ENCODE measurements at regions not wholly inside any gene's neighbourhood (a gene's known extent, or its start where the extent isn't known, plus 50 kb on each side); places are given as distances from the start of the nearest gene placed in this dataset.

DNA sequence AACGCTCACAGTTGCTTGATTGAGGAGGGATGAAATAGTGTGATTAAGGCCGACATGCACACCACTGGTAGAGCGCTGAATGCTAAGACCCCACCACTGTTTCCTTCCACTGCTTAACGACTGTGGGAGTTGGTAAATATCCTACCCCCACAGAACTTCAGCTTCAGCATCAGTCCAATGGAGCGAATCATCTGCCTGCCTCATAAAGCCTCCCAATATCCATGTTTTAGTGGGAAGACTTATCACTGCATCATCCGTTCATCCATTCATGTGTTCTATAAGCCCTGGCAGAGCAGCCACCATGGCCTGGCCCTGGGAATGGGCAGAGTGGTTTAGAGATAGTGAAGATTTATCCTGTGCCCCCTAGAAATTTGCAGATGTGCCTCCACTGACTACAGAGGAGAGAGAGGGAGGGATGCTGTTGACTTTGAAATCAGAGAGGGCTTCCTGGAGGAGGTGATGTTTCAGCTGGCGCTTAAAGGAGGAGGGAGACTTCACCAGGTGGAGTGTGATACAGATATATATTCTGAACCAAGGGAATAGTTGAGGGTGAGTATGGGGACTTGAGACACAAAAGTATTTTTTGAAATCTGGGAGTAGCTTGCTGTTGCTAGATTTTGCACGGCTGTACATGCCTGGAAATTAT, 71.9 kb upstream of the STX18 start:
- in situ Hi-C loops (cut with HindIII; ENCODE audit: low sequenced_read_pairs) = no loop called here
- TF ChIP-seq, protein P1, sequence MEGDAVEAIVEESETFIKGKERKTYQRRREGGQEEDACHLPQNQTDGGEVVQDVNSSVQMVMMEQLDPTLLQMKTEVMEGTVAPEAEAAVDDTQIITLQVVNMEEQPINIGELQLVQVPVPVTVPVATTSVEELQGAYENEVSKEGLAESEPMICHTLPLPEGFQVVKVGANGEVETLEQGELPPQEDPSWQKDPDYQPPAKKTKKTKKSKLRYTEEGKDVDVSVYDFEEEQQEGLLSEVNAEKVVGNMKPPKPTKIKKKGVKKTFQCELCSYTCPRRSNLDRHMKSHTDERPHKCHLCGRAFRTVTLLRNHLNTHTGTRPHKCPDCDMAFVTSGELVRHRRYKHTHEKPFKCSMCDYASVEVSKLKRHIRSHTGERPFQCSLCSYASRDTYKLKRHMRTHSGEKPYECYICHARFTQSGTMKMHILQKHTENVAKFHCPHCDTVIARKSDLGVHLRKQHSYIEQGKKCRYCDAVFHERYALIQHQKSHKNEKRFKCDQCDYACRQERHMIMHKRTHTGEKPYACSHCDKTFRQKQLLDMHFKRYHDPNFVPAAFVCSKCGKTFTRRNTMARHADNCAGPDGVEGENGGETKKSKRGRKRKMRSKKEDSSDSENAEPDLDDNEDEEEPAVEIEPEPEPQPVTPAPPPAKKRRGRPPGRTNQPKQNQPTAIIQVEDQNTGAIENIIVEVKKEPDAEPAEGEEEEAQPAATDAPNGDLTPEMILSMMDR (IDR thresholded peaks at IDR 0.05; ENCODE audit: low read depth, low read length) = no peak
- H3K4me3 ChIP-seq (ENCODE audit: low read depth, low read length) = no peak overlapping the region
- DNase-seq (ENCODE audit: low read depth, low spot score) = no peak

DNA sequence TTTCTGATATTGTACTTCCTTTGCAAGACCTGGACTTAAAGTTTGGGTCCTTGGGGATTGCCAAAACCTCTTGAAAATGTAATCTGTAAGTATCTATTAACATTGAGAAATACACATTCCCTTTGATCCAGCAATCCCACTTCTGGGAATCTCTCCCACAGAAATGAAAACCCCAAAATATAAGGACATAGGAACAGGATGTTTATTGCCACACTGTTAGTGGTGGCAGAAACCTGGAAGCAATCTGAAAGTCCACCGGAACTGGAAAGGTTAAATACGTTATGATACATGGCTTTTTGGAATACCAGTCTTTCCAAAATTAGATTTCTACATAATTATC, 71.2 kb upstream of the STX18 start:
- TF ChIP-seq, protein P1 (IDR thresholded peaks at IDR 0.05; ENCODE audit: low read depth, low read length) = no peak
- in situ Hi-C loops (cut with HindIII; ENCODE audit: low sequenced_read_pairs) = no loop called here
- H3K4me3 ChIP-seq (ENCODE audit: low read depth, low read length) = no peak overlapping the region
- DNase-seq (ENCODE audit: low read depth, low spot score) = no peak

DNA sequence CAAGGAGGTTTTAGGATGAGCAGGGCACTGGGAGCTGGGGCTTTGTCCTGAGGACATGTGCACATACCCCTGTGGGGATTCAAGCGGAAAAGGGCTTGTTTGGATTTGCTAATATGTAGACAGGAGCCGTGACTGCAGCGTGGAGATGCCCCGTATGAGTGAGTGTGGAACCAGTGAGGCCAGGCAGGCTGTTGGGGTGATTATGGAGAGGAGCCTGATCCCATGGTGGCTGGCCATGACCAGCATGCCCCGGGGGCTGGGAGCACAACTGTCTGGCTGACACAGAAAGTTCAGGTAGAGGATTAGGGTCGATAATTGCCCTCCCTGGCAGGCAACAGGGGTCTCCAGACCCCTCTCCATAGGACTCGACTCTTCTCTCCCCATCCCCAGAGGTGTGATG, 68.8 kb upstream of the STX18 start:
- no peak overlapping the region for H3K4me3 ChIP-seq (ENCODE audit: low read depth, low read length)
- TF ChIP-seq, protein P1 (IDR thresholded peaks at IDR 0.05; ENCODE audit: low read depth, low read length) = no peak
- in situ Hi-C loops (cut with HindIII; ENCODE audit: low sequenced_read_pairs) = no loop called here
- DNase-seq (ENCODE audit: low read depth, low spot score) = no peak

DNA sequence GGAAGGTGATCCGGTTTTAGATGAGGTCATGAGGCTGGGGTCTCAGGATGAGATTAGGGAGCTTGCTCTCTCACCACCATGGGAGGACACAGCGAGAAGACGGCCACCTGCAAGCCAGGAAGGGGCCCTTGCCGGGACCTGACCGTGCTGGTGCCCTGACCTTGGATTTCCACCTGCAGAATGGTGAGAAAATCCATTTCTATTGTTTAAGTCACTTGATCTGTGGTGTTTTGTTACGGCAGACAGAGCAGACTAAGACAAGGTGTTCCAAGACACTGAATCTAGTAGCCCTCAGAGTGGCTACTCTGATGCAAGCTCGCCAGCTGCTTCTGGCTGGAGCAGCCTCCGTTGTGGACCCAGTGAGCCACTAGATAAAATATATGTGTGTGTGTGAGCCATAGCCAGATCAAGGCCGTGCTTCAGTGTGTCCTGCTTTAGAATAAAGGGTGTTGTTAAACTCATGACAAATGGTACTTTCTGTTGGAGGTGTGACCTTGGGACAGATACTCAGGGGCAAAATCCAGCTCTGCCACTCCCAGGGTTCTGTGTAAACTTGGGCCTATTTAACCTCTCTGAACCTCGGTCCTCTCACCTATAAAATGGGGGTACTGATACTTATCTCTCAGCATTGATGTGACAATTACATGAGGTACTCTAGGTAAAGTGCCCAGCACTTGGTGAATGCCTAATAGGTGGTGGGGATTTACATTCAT, 67.9 kb upstream of the STX18 start:
- TF ChIP-seq, protein P1 (IDR thresholded peaks at IDR 0.05; ENCODE audit: low read depth, low read length) = no peak
- no peak overlapping the region for H3K4me3 ChIP-seq (ENCODE audit: low read depth, low read length)
- DNase-seq (ENCODE audit: low read depth, low spot score) = no peak
- in situ Hi-C loops (cut with HindIII; ENCODE audit: low sequenced_read_pairs) = no loop called here

DNA sequence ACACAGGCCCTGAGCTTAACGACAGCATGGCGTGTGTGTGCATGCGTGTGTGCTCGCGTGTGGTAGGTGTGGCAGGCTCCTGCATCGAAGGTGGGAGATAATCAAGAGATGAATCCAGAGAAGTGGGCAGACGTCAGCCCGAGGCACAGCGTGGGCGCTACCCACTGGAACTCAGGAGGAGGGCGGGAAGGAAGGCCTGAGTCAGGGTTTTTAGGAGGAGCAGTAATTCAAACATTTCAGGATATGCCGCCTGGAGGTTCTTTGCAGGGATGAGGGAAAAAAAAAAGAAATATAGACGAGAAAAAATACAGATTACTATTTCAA, 66.3 kb upstream of the STX18 start:
- no peak overlapping the region for H3K4me3 ChIP-seq (ENCODE audit: low read depth, low read length)
- TF ChIP-seq, protein P1 (IDR thresholded peaks at IDR 0.05; ENCODE audit: low read depth, low read length) = no peak
- in situ Hi-C loops (cut with HindIII; ENCODE audit: low sequenced_read_pairs) = no loop called here
- no peak for DNase-seq (ENCODE audit: low read depth, low spot score)

DNA sequence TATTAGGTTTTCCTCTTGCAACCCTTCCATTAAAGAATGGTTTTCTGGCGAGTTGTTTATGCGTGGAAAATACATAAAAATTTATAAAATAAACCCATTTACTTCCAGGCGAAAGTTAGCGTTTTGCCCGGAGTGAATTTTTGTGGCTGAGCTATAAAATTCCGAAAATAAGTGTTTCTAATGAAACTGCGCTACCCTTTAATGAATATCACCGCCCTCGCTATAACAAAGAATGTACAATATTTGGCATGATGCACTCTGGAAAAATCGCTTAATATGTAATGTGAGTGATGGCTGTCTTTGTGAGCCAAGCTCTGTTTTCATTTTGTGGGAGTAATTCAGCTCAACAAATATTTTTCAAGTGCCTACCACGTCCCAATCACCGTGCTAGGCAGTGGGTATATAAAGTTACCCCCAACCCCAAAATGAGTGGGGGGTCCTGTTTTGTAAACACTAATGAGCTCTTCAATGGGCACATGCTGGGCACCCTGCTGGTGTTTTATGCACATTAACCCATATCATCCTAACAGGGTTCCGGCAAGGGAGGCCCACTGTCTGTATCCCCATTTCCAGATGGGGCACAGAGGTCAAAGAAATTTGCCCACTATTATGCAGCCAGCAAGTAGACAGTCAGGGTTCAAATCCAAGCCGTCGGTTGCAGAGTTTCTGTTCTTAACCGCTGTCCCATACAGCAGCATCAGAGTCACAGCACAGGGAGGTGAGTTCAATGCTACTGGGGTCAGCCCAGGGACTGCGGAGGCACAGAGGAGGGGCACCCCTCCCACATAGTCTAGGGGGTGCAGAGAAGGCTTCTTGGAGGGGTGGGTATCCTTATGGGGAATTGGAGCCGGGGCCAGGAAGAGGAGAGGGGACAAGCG, 65.7 kb upstream of the STX18 start:
- in situ Hi-C loops (cut with HindIII; ENCODE audit: low sequenced_read_pairs) = no loop called here

More for the DNA sequence above, 65.7 kb upstream of the STX18 start:
- no peak for DNase-seq (ENCODE audit: low read depth, low spot score)
- TF ChIP-seq, protein P1 (IDR thresholded peaks at IDR 0.05; ENCODE audit: low read depth, low read length) = no peak
- no peak overlapping the region for H3K4me3 ChIP-seq (ENCODE audit: low read depth, low read length)

Data from astrocyte of the spinal cord (primary cell).